ENCODE measurements at regions not wholly inside any gene's neighbourhood (a gene's known extent, or its start where the extent isn't known, plus 50 kb on each side); places are given as distances from the start of the nearest gene placed in this dataset.

DNA sequence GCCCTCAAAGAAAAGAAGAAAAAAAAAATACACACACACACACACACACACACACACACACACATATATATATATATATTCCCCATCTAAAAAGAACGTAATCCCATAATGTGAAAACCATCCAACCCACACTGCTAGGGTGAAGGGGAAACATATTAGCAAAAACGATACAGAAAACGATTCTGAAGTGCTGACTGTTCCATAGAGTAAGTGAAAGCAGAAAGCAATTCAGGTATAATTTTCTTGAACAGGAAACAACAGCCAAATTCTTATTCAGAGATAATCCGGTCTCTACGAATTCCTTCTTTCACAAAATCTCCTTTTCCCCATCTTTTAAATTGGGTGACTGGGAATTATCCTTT, 393.5 kb downstream of the NOVA1 start:
- TF ChIP-seq, protein P1, sequence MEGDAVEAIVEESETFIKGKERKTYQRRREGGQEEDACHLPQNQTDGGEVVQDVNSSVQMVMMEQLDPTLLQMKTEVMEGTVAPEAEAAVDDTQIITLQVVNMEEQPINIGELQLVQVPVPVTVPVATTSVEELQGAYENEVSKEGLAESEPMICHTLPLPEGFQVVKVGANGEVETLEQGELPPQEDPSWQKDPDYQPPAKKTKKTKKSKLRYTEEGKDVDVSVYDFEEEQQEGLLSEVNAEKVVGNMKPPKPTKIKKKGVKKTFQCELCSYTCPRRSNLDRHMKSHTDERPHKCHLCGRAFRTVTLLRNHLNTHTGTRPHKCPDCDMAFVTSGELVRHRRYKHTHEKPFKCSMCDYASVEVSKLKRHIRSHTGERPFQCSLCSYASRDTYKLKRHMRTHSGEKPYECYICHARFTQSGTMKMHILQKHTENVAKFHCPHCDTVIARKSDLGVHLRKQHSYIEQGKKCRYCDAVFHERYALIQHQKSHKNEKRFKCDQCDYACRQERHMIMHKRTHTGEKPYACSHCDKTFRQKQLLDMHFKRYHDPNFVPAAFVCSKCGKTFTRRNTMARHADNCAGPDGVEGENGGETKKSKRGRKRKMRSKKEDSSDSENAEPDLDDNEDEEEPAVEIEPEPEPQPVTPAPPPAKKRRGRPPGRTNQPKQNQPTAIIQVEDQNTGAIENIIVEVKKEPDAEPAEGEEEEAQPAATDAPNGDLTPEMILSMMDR (conservative IDR thresholded peaks at IDR 0.05; ENCODE audit: low read depth, low read length) = no peak
- TF ChIP-seq SMC3 (IDR thresholded peaks at IDR 0.05; ENCODE audit: low read depth, low read length) = no peak
- no peak for TF ChIP-seq POLR2A (IDR thresholded peaks at IDR 0.05; ENCODE audit: low read depth, low read length)
- no peak for TF ChIP-seq RCOR1 (IDR thresholded peaks at IDR 0.05; ENCODE audit: insufficient replicate concordance, low read length)
- TF ChIP-seq FOS (IDR thresholded peaks at IDR 0.05; ENCODE audit: low read depth, low read length) = no peak
- TF ChIP-seq MAFK (IDR thresholded peaks at IDR 0.05; ENCODE audit: low read depth, low read length) = no peak
- TF ChIP-seq RFX5 (IDR thresholded peaks at IDR 0.05; ENCODE audit: low read depth, low read length) = no peak
- TF ChIP-seq CEBPB (IDR thresholded peaks at IDR 0.05; ENCODE audit: low read depth, low read length) = no peak
- TF ChIP-seq, protein P2, sequence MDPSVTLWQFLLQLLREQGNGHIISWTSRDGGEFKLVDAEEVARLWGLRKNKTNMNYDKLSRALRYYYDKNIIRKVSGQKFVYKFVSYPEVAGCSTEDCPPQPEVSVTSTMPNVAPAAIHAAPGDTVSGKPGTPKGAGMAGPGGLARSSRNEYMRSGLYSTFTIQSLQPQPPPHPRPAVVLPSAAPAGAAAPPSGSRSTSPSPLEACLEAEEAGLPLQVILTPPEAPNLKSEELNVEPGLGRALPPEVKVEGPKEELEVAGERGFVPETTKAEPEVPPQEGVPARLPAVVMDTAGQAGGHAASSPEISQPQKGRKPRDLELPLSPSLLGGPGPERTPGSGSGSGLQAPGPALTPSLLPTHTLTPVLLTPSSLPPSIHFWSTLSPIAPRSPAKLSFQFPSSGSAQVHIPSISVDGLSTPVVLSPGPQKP (IDR thresholded peaks at IDR 0.05; ENCODE audit: borderline replicate concordance, low read depth, low read length) = no peak
